ENCODE measurements at regions not wholly inside any gene's neighbourhood (a gene's known extent, or its start where the extent isn't known, plus 50 kb on each side); places are given as distances from the start of the nearest gene placed in this dataset.
"Not testable (repeated sequence)": the region's sequence is repeated elsewhere in the genome, so short reads cannot be mapped to it uniquely, and the experiment has no call there.

GRCh38 chr2:83788938-83789566 is 670.0 kb downstream of the SUCLG1 start:
- TF ChIP-seq EZH2 (IDR thresholded peaks at IDR 0.05); POLR2AphosphoS5 (IDR thresholded peaks at IDR 0.05; ENCODE audit: borderline replicate concordance, low read depth, low read length); FOXP2 (optimal IDR thresholded peaks at IDR 0.05; ENCODE audit: control extremely low read depth, extremely low read length, insufficient read depth): not testable (repeated sequence)

Data from SK-N-MC (cell line).